Kidney (tissue), 13 donors: ENCODE measurements at regions not wholly inside any gene's neighbourhood (a gene's known extent, or its start where the extent isn't known, plus 50 kb on each side); places are given as distances from the start of the nearest gene placed in this dataset.

Experiments used
- DNase-seq, 5 donors: peaks; one replicate each; pipeline ENCODE4 v3.0.0-alpha.2; 2013 to 2020
- FAIRE-seq: peaks from 2 replicates; lab custom pipeline; 2012; peaks lifted over from hg19 to GRCh38; lab: Jason Lieb, UNC
- H3K27ac ChIP-seq, 2 donors: one replicate each; pipeline ENCODE4 v1.7.0; 2013; ENCODE audit warnings: low read depth in 2 of 2, low read length in 2 of 2, inconsistent platforms in 1 of 2
- H3K27me3 ChIP-seq: one replicate; pipeline ENCODE4 v1.7.1; 2013; ENCODE audit warnings: low read length, inconsistent platforms; ENCODE audit not compliant: control insufficient read depth, insufficient read depth
- H3K36me3 ChIP-seq, 3 donors: one replicate each; pipeline versions ENCODE4 v1.7.0 to v1.7.1; 2013; ENCODE audit warnings: low read length in 3 of 3, control low read depth in 1 of 3, inconsistent platforms in 1 of 3; ENCODE audit not compliant: insufficient read depth in 3 of 3, control insufficient read depth in 2 of 3
- H3K4me1 ChIP-seq, 3 donors: one replicate each; pipeline versions ENCODE4 v1.7.0 to v1.7.1; 2013; ENCODE audit warnings: low read length in 3 of 3, inconsistent platforms in 1 of 3, low read depth in 1 of 3; ENCODE audit not compliant: control insufficient read depth in 2 of 3, insufficient read depth in 2 of 3
- H3K4me3 ChIP-seq, 3 donors: one replicate each; pipeline versions ENCODE4 v1.7.0 to v1.8.1; 2013; ENCODE audit warnings: low read length in 3 of 3, control low read depth in 1 of 3, inconsistent platforms in 1 of 3
- H3K9ac ChIP-seq, 3 donors: one replicate each; pipeline versions ENCODE4 v1.7.0 to v1.7.1; 2013; ENCODE audit warnings: low read length in 3 of 3, control low read depth in 1 of 3, inconsistent platforms in 1 of 3
- H3K9me3 ChIP-seq, 3 donors: one replicate each; pipeline versions ENCODE4 v1.7.0 to v1.7.1; 2013; ENCODE audit warnings: low read length in 3 of 3, control low read depth in 1 of 3, inconsistent platforms in 1 of 3; ENCODE audit not compliant: control insufficient read depth in 2 of 3, insufficient read depth in 1 of 3
- CTCF ChIP-seq: IDR thresholded peaks from 3 replicates; pipeline ENCODE4 v1.5.1; 2012; ENCODE audit warnings: mild to moderate bottlenecking, moderate library complexity, borderline replicate concordance; ENCODE audit not compliant: insufficient read depth; ENCODE audit errors: extremely low read depth
- intact Hi-C: fragments of 100-400 bp; cut with DNase I; formaldehyde crosslinking; loops from one replicate; pipeline ENCODE4 v1.11.1; 2022
- donor health status: control.
- donor health status: control.
- donor health status: control.
- donor health status: control.
- donor health status: control.
- donor health status: DM: yes; HTN: yes; CAD: no.
- donor health status: Normal renal cell carcinoma (clear cell type).

DNA sequence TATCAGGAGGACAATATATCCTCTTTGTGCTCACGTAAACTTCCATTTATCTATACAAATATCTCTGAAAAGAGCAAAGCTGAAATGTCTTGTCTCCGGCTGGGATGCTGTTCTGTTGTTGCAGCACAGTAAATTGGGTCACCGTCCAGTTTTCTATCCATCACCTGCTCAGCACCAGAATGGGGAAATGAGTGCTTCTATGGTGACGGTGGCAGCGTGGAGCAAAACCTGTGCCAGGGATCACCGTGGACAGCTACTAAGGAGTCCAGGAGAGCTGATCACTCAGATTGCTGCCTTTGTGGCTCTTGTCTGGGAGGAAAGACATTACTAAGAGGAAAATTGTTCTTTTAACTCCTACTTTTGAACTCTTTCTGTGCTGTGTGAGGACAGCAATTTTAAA is 531.6 kb downstream of the PSAT1 start:
- Histone ChIP-seq H3K36me3 (no peaks in the 10 kb centered on the region), H3K9ac (no peak overlapping the region), H3K4me1 (no peaks in the 10 kb centered on the region), H3K9me3 (no peaks in the 10 kb centered on the region), H3K27ac (no peak overlapping the region), H3K27me3 (no peaks in the 10 kb centered on the region), H3K4me3 (no peak overlapping the region)
- FAIRE-seq (no peak), DNase-seq (no peak)
- TF ChIP-seq CTCF, result no peak
- intact Hi-C loops, result no loop called here

GRCh38 chr9:78830301-78830700 is 533.4 kb downstream of the PSAT1 start:
- Histone ChIP-seq H3K9ac (no peak overlapping the region), H3K4me1 (no peaks in the 10 kb centered on the region), H3K27me3 (no peaks in the 10 kb centered on the region), H3K36me3 (no peaks in the 10 kb centered on the region), H3K27ac (no peak overlapping the region), H3K9me3 (no peaks in the 10 kb centered on the region), H3K4me3 (no peak overlapping the region)
- no peak for TF ChIP-seq CTCF
- intact Hi-C loops, result no loop called here
- FAIRE-seq (no peak), DNase-seq (no peak)

GRCh38 chr9:78831726-78832125 is 534.8 kb downstream of the PSAT1 start:
- no peak for TF ChIP-seq CTCF
- DNase-seq (no peak), FAIRE-seq (no peak)
- Histone ChIP-seq H3K27ac (no peak overlapping the region), H3K27me3 (no peaks in the 10 kb centered on the region), H3K36me3 (no peaks in the 10 kb centered on the region), H3K4me3 (no peak overlapping the region), H3K9me3 (no peaks in the 10 kb centered on the region), H3K9ac (no peak overlapping the region), H3K4me1 (no peaks in the 10 kb centered on the region)
- intact Hi-C loops, result no loop called here

GRCh38 chr9:78835928-78836450 is 539.1 kb downstream of the PSAT1 start:
- H3K36me3 ChIP-seq, result no peaks in the 10 kb centered on the region
- no peak overlapping the region for H3K27ac ChIP-seq
- intact Hi-C loops, result no loop called here
- FAIRE-seq, result no peak
- no peaks in the 10 kb centered on the region for H3K9me3 ChIP-seq
- no peak for TF ChIP-seq CTCF
- no peaks in the 10 kb centered on the region for H3K27me3 ChIP-seq
- H3K9ac ChIP-seq, result no peak overlapping the region
- DNase-seq, result no peak
- H3K4me1 ChIP-seq, result no peaks in the 10 kb centered on the region
- H3K4me3 ChIP-seq, result no peak overlapping the region
